DMS 273 treated with DMSO at 0.1 percent for 48 hours (cell line): ENCODE measurements at regions not wholly inside any gene's neighbourhood (a gene's known extent, or its start where the extent isn't known, plus 50 kb on each side); places are given as distances from the start of the nearest gene placed in this dataset.

ENCODE experiments used
- DNase-seq: peaks from one replicate; lab custom pipeline; 2025; lab: John Stamatoyannopoulos, UW

- DNase-seq = no peak
These were observed 2318.0 kb downstream of the PCDH9 start for GRCh38 chr13:64912141-64912540.

- no peak for DNase-seq
These were observed 2320.0 kb downstream of the PCDH9 start for GRCh38 chr13:64910096-64910495.

GRCh38 chr13:64909184-64909583 lies 2321.0 kb downstream of the PCDH9 start:
- no peak for DNase-seq

- DNase-seq = no peak
These were observed 2330.1 kb downstream of the PCDH9 start for GRCh38 chr13:64900039-64900438.

GRCh38 chr13:64884976-64885375 lies 2345.2 kb downstream of the PCDH9 start:
- no peak for DNase-seq

- no peak for DNase-seq
These were observed 2353.0 kb downstream of the PCDH9 start for GRCh38 chr13:64877176-64877575.

GRCh38 chr13:64871742-64872141 lies 2358.4 kb downstream of the PCDH9 start:
- DNase-seq = no peak

GRCh38 chr13:64869539-64869938 lies 2360.6 kb downstream of the PCDH9 start:
- DNase-seq = no peak

- no peak for DNase-seq
These were observed 2362.3 kb downstream of the PCDH9 start for GRCh38 chr13:64867856-64868255.

GRCh38 chr13:64866331-64866730 lies 2363.8 kb downstream of the PCDH9 start:
- no peak for DNase-seq

GRCh38 chr13:64855506-64855905 lies 2374.6 kb downstream of the PCDH9 start:
- no peak for DNase-seq

GRCh38 chr13:64850017-64850416 lies 2380.1 kb downstream of the PCDH9 start:
- no peak for DNase-seq

GRCh38 chr13:64849196-64849595 lies 2380.9 kb downstream of the PCDH9 start:
- DNase-seq = no peak

GRCh38 chr13:64847767-64848166 lies 2382.4 kb downstream of the PCDH9 start:
- DNase-seq = no peak

- no peak for DNase-seq
These were observed 2385.0 kb downstream of the PCDH9 start for GRCh38 chr13:64845110-64845509.

- no peak for DNase-seq
These were observed 2411.1 kb downstream of the PCDH9 start for GRCh38 chr13:64819081-64819480.

- DNase-seq = no peak
These were observed 2412.4 kb downstream of the PCDH9 start for GRCh38 chr13:64817691-64818090.

GRCh38 chr13:64810750-64811149 lies 2419.4 kb downstream of the PCDH9 start:
- DNase-seq = no peak

- no peak for DNase-seq
These were observed 2421.4 kb downstream of the PCDH9 start for GRCh38 chr13:64808704-64809103.

- no peak for DNase-seq
These were observed 2428.4 kb downstream of the PCDH9 start for GRCh38 chr13:64801768-64802167.

- DNase-seq = no peak
These were observed 2431.7 kb downstream of the PCDH9 start for GRCh38 chr13:64798422-64798821.

- DNase-seq = no peak
These were observed 2436.5 kb downstream of the PCDH9 start for GRCh38 chr13:64793592-64793991.

GRCh38 chr13:64793131-64793530 lies 2437.0 kb downstream of the PCDH9 start:
- DNase-seq = no peak

- DNase-seq = no peak
These were observed 2438.8 kb downstream of the PCDH9 start for GRCh38 chr13:64791373-64791772.

- DNase-seq = no peak
These were observed 2447.7 kb downstream of the PCDH9 start for GRCh38 chr13:64782466-64782865.
